Transverse colon (tissue), 4 donors: ENCODE measurements at regions not wholly inside any gene's neighbourhood (a gene's known extent, or its start where the extent isn't known, plus 50 kb on each side); places are given as distances from the start of the nearest gene placed in this dataset.

Experiments
- EP300 ChIP-seq: sonication (generic); formaldehyde crosslinking; IDR thresholded peaks from one replicate; pipeline ENCODE4 v1.6.1; 2017; ENCODE audit warnings: antibody characterized with exemption, low read depth
- POLR2A ChIP-seq: fragments of 450-650 bp; IDR thresholded peaks from one replicate; pipeline ENCODE4 v1.6.1; 2016; ENCODE audit warnings: antibody characterized with exemption, mild to moderate bottlenecking, moderate library complexity
- POLR2AphosphoS5 ChIP-seq, 3 donors: sonication (generic); formaldehyde crosslinking; IDR thresholded peaks; one replicate each; pipeline ENCODE4 v1.6.1; 2016; ENCODE audit warnings: antibody characterized with exemption in 3 of 3
- TF ChIP-seq, protein P1 (sequence below), 5 experiments: fragments of 200-600 bp in 3 of 5; fragments of 450-650 bp in 2 of 5; sonication (generic) in 3 of 5; IDR thresholded peaks; 1 replicate in 2 of 5; 2 replicates in 3 of 5; pipeline ENCODE4 v1.5.1; 2016 to 2017; ENCODE audit warnings: antibody characterized with exemption in 5 of 5, inconsistent platforms in 3 of 5, mild to moderate bottlenecking in 2 of 5, moderate library complexity in 1 of 5

DNA sequence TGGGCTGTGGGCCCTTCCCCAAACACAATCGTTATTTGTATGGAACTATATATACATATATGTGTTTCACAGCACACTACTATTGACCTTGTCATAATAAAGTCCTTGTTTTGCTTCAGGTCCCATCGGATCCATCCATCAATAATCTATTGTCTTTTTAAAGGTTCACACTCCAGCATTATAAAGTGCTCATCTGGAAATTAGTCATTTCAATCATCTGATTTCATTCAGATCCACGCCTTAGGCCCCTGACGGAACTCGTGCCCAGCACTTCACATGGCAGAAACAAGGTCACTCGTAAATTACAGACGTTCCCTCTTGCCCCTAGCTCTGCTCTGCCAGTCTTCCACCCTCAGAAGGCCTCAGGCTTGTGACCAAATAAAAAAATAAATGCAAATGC is 133.1 kb upstream of the PPP2R2D start:
- TF ChIP-seq, protein P1, sequence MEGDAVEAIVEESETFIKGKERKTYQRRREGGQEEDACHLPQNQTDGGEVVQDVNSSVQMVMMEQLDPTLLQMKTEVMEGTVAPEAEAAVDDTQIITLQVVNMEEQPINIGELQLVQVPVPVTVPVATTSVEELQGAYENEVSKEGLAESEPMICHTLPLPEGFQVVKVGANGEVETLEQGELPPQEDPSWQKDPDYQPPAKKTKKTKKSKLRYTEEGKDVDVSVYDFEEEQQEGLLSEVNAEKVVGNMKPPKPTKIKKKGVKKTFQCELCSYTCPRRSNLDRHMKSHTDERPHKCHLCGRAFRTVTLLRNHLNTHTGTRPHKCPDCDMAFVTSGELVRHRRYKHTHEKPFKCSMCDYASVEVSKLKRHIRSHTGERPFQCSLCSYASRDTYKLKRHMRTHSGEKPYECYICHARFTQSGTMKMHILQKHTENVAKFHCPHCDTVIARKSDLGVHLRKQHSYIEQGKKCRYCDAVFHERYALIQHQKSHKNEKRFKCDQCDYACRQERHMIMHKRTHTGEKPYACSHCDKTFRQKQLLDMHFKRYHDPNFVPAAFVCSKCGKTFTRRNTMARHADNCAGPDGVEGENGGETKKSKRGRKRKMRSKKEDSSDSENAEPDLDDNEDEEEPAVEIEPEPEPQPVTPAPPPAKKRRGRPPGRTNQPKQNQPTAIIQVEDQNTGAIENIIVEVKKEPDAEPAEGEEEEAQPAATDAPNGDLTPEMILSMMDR (IDR thresholded peaks at IDR 0.05): no peak
- TF ChIP-seq POLR2A (no peak), POLR2AphosphoS5 (IDR thresholded peaks at IDR 0.05) (no peak), EP300 (no peak)
